ENCODE measurements at regions not wholly inside any gene's neighbourhood (a gene's known extent, or its start where the extent isn't known, plus 50 kb on each side); places are given as distances from the start of the nearest gene placed in this dataset.

GRCh38 chr3:139199421-139200010, 144.3 kb upstream of the MRPS22 start:
- TF ChIP-seq CTCF (conservative IDR thresholded peaks at IDR 0.05; ENCODE audit: low read depth, low read length) (no peak), EZH2 (IDR thresholded peaks at IDR 0.05; ENCODE audit: borderline replicate concordance, low read depth, low read length, poor library complexity, severe bottlenecking) (no peak)

Data from A673 (cell line).